Activated CD4-positive, CD25-positive, alpha-beta regulatory T cell treated with anti-CD3 and anti-CD28 coated beads, Interleukin-2, amount 50 U/mL, for 72 hours (primary cell): ENCODE measurements at regions not wholly inside any gene's neighbourhood (a gene's known extent, or its start where the extent isn't known, plus 50 kb on each side); places are given as distances from the start of the nearest gene placed in this dataset.

Experiments used
- DNase-seq: peaks from one replicate; pipeline ENCODE4 v3.0.0; 2021

DNA sequence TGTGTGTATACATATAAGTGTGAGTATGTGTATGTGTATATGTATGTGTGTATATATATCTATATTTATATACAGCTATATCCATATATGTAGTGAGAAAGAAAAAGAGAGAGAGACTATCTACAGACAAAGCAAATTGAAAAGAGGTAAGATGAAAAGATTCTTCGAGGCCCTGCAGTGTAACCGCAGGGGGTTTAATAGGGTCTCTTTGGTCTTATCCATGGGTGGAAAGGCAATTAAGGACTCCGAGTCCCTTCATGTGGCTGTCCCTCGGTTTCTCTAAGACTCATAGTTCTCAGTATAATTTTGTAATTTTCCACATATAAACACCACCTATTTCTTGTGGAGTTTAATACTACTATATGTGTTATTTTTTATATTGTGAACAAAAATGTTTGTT, 50.6 kb upstream of the JAZF1 start:
- no peak for DNase-seq

DNA sequence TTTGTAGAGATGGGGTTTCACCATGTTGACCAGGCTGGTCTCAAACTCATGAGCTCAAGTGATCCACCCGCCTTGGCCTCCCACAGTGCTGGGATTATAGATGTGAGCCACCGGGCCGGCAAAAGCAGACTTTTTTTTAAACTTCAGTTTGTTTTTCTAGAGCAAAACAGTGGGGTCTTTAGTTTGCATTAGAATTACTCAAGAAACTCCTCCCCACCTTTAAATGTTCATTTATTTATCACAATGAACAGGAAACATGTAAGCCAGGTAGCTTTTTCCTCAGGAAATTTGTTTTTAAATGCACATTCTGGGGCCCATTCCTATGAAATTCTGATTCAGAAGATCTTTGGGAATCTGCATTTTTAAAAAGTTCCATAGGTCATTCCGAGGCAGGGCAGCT, 56.0 kb upstream of the JAZF1 start:
- DNase-seq, result no peak

DNA sequence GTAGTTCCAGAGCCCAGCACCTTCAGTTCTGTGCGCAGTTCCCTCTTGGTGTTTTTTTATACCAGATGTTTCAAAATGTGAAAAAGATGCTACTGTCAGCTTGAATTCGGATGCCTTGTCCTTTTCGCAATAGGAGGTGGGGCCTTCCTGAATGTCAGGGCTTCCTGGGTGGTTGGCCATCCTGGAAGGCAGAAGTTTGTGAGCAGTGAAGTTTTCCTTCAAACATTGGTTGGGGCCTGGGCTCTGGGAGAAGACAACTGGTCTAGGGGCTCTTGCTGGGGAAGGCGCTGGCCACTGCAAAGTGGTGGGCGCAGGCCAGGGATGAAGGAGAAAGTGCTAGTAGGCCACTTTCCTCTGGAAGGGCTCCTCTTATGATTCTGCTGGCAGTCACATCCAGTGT, 56.8 kb upstream of the JAZF1 start:
- DNase-seq, result no peak

- no peak for DNase-seq
These were observed 59.2 kb upstream of the JAZF1 start for GRCh38 chr7:28239823-28240204.

DNA sequence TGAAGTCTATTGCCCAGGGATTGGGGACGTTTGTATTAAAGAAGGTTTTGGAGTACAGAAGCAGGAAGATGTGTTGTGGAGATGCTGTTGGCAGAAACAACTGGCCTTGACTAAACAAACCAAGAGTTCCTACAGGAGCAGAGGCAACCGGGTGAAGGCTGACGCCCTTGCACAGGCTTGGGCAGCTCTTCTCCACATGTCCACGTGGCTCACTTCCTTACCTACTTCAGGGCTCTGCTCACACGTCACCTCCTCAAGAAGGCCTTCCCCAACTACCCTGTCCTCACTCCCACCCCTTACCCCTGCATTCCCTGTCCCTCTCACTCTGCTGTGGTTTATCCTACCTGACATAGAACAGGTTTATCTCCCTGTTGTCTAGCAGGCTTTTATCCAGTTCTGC, 59.9 kb upstream of the JAZF1 start:
- DNase-seq, result no peak

GRCh38 chr7:28243861-28244260, 63.3 kb upstream of the JAZF1 start:
- no peak for DNase-seq

GRCh38 chr7:28245123-28245878, 64.7 kb upstream of the JAZF1 start:
- no peak for DNase-seq

- DNase-seq, result no peak
These were observed 66.4 kb upstream of the JAZF1 start for GRCh38 chr7:28246921-28247461.

GRCh38 chr7:28258240-28258639, 77.6 kb upstream of the JAZF1 start:
- no peak for DNase-seq

GRCh38 chr7:28260969-28261368, 80.4 kb upstream of the JAZF1 start:
- no peak for DNase-seq

DNA sequence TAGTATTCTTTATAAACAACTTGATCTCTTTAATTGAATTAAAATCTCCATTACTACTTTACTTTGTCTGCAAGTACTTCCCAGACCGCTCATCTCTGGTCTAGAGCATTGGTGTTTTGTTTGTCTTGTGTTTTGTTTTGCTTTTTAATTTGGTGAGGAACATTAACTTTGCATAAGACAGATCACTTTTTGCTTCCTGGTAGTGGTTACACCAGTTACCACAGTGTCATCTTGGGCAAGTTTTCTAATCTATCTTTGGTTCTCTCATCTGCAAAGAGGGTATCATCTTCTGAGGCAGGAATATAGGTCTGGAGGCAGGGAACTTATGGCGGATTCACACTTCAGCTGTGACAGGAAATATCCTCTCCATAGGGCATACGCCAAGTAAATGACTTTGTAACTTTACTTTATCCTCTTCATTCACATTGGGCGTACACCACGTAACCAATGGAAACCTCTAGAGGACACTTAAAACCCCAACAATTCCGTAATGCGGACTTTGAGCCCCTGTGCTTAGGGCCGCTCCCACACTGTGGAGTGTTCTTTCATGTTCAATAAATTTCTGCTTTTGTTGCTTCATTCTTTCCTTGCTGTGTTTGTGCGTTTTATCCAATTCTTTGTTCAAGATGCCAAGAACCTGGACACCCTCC, 83.2 kb upstream of the JAZF1 start:
- no peak for DNase-seq

DNA sequence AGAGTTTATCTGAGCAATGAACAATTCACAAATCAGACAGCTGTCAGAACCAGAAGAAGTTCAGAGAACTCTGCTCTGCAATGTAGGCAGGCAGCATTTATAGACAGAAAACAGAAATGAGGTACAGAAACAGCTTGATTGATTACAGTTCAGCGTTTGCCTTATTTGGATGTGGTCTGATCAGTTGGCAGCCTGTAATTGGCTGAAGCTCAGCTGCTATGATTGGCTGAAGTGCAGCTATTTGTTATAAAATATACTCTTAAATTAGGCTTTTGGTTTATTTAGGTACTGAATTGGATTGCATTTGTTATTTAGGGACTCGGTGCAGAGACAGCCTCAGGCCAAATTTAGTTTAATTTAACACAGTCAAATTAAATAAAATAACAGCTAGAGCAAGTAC, 85.8 kb upstream of the JAZF1 start:
- DNase-seq, result no peak

GRCh38 chr7:28267012-28267411, 86.4 kb upstream of the JAZF1 start:
- DNase-seq, result no peak

- DNase-seq, result no peak
These were observed 89.2 kb upstream of the JAZF1 start for GRCh38 chr7:28269700-28270361.

DNA sequence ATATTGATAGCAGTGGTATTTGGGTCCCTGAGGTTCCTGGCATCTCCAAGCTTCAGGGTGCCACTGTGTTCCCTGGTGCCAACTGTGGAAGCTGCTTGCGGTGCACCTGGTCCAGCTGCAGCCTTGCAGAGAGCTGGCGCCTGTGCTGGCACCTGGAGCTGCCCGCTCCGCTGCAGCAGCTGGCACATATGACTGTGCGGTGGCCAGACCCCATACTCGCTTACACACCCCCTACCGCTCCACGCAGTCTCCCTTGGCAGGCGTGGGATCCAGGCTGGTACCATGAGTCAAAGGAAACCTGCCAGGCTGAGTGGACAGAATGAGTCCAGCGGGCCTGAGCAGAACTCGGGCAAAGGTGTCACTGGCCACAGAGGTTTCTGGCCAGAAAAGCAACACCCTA, 89.9 kb upstream of the JAZF1 start:
- DNase-seq, result no peak

DNA sequence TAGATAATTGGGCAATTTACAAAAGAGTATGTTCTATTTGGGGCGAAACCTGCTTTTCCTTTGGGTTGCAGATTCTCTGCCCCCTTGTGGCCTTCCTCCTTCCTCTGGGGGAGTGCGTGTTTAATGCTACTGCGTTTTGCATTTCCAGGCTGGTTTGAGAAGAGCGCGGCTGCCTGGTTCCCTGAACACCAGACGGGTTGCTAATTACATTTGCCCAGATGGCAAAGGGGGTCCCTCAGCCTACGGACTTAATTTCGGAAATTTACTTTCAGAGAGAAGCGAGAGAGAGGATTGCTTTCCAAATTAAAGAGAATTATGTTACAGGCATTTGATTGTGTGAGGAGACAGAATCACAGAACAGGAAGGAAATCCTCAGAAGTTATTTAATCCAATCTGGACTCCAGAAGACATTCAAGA, 91.9 kb upstream of the JAZF1 start:
- no peak for DNase-seq

GRCh38 chr7:28276298-28276697, 95.7 kb upstream of the JAZF1 start:
- DNase-seq, result no peak

- no peak for DNase-seq
These were observed 96.8 kb upstream of the JAZF1 start for GRCh38 chr7:28277364-28277763.

- no peak for DNase-seq
These were observed 97.4 kb upstream of the JAZF1 start for GRCh38 chr7:28277958-28278357.

GRCh38 chr7:28280516-28280915, 99.9 kb upstream of the JAZF1 start:
- DNase-seq, result no peak

GRCh38 chr7:28290496-28290895, 109.9 kb upstream of the JAZF1 start:
- no peak for DNase-seq

GRCh38 chr7:28291559-28291958, 111.0 kb upstream of the JAZF1 start:
- no peak for DNase-seq

DNA sequence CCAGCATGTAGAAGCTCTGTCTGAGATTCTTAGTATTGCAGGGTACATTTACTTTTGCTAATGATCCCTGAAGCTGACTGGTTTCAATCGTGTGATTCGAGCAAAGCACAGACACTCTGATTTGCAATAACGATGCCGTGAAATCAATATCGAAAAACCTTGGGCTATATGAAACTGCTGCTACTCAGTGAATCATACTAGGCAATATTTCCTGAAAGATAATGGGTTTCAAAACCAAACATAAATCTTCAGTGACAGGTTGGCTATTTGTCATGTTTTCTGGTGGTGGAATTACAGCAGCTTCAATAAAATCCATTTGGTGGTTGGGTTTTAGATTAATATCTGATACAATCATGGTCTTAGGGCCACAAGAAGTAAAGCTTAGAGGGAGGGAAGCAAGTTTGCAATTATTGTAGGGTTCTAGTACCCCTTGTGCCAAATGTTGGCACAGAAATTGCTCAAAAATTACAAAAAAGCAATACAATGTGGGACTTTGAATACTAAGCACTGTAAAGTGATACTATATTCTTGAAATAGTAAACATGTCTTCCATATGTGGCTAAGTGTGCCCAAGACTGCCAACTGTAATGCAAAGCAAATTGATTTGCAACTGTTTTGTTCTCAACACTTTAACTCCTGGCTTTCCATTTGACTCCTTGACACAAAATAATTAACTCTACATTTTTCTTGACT, 112.4 kb upstream of the JAZF1 start:
- no peak for DNase-seq

DNA sequence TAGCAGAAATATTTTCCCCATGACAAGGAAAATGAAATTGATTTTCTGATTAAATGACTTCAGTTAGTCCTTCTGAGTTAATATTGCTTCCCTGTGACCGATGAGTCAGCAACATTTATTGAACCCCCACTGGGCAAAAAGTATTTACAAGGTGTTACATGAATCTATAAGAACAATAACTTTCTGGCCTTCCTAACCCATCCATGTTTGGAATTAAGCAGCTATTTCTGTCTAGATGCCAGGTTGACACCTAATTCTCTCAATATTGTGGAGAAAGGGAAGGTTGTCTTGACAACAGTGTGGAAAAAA, 112.9 kb upstream of the JAZF1 start:
- no peak for DNase-seq
